SKM-1 (cell line): ENCODE measurements at regions not wholly inside any gene's neighbourhood (a gene's known extent, or its start where the extent isn't known, plus 50 kb on each side); places are given as distances from the start of the nearest gene placed in this dataset.

Source experiments
- DNase-seq: peaks from one replicate; lab custom pipeline; 2025; ENCODE audit not compliant: unreplicated experiment; lab: John Stamatoyannopoulos, UW

GRCh38 chr9:78595200-78595945, 298.4 kb downstream of the PSAT1 start:
- no peak for DNase-seq

GRCh38 chr9:78596346-78596745, 299.4 kb downstream of the PSAT1 start:
- no peak for DNase-seq

- no peak for DNase-seq
These were observed 301.2 kb downstream of the PSAT1 start for GRCh38 chr9:78598120-78598519.

GRCh38 chr9:78599926-78600325, 303.0 kb downstream of the PSAT1 start:
- no peak for DNase-seq

- no peak for DNase-seq
These were observed 305.1 kb downstream of the PSAT1 start for GRCh38 chr9:78601957-78602565.

- no peak for DNase-seq
These were observed 308.4 kb downstream of the PSAT1 start for GRCh38 chr9:78605041-78606000.

- DNase-seq: no peak
These were observed 309.1 kb downstream of the PSAT1 start for GRCh38 chr9:78606001-78606379.

GRCh38 chr9:78607853-78608252, 310.9 kb downstream of the PSAT1 start:
- no peak for DNase-seq

- DNase-seq: no peak
These were observed 312.5 kb downstream of the PSAT1 start for GRCh38 chr9:78609450-78609849.

GRCh38 chr9:78612091-78612490, 315.2 kb downstream of the PSAT1 start:
- no peak for DNase-seq

- no peak for DNase-seq
These were observed 316.1 kb downstream of the PSAT1 start for GRCh38 chr9:78613006-78613405.

- no peak for DNase-seq
These were observed 318.0 kb downstream of the PSAT1 start for GRCh38 chr9:78614892-78615291.

- no peak for DNase-seq
These were observed 318.4 kb downstream of the PSAT1 start for GRCh38 chr9:78615372-78615771.

GRCh38 chr9:78618735-78619134, 321.8 kb downstream of the PSAT1 start:
- DNase-seq: no peak

- no peak for DNase-seq
These were observed 323.4 kb downstream of the PSAT1 start for GRCh38 chr9:78620303-78620702.

- DNase-seq: no peak
These were observed 323.8 kb downstream of the PSAT1 start for GRCh38 chr9:78620764-78621163.

GRCh38 chr9:78622126-78622525, 325.2 kb downstream of the PSAT1 start:
- no peak for DNase-seq

GRCh38 chr9:78626971-78627370, 330.0 kb downstream of the PSAT1 start:
- no peak for DNase-seq

- no peak for DNase-seq
These were observed 334.0 kb downstream of the PSAT1 start for GRCh38 chr9:78630966-78631365.

- DNase-seq: no peak
These were observed 343.8 kb downstream of the PSAT1 start for GRCh38 chr9:78640728-78641127.

GRCh38 chr9:78644359-78644758, 347.4 kb downstream of the PSAT1 start:
- DNase-seq: no peak

- no peak for DNase-seq
These were observed 357.4 kb downstream of the PSAT1 start for GRCh38 chr9:78654324-78654723.
